H1 (cell line): ENCODE measurements at regions not wholly inside any gene's neighbourhood (a gene's known extent, or its start where the extent isn't known, plus 50 kb on each side); places are given as distances from the start of the nearest gene placed in this dataset.

ENCODE experiments used
- CTCF ChIA-PET: fragments of 300-600 bp; sonication (Branson Sonifier 250); formaldehyde crosslinking; loops from one replicate; lab custom pipeline; 2021; ENCODE audit not compliant: partially characterized antibody; lab: Charles Lee
- POLR2A ChIA-PET: fragments of 300-600 bp; sonication (Branson Sonifier 250); formaldehyde crosslinking; loops from one replicate; lab custom pipeline; 2021; ENCODE audit warnings: inconsistent platforms; ENCODE audit not compliant: partially characterized antibody; lab: Charles Lee
- DNase-seq, 2 experiments: peaks; one replicate each; pipeline versions ENCODE4 v3.0.0 to v3.0.0-alpha.2; 2010 to 2022; ENCODE audit warnings: low spot score in 2 of 2, low read depth in 1 of 2, mixed read lengths in 1 of 2
- FAIRE-seq: peaks from 2 replicates; lab custom pipeline; 2011; peaks lifted over from hg19 to GRCh38; lab: Jason Lieb, UNC
- H2AFZ ChIP-seq: 2 replicates; pipeline ENCODE4 v1.8.1; 2012; ENCODE audit warnings: low read length, inconsistent platforms
- H2AK5ac ChIP-seq: 2 replicates; pipeline ENCODE4 v1.6.1; 2013; ENCODE audit warnings: low read depth, low read length
- H2BK120ac ChIP-seq: replicated peaks from 2 replicates; pipeline ENCODE3; 2013; ENCODE audit warnings: low read depth, low read length, inconsistent platforms
- H2BK12ac ChIP-seq: 2 replicates; pipeline ENCODE4 v1.6.1; 2013; ENCODE audit warnings: low read depth, low read length
- H2BK15ac ChIP-seq: 2 replicates; pipeline ENCODE4 v1.6.1; 2013; ENCODE audit warnings: low read length
- H2BK20ac ChIP-seq: 2 replicates; pipeline ENCODE4 v1.6.1; 2013; ENCODE audit warnings: low read length
- H2BK5ac ChIP-seq: 2 replicates; pipeline ENCODE4 v1.6.1; 2013; ENCODE audit warnings: low read depth, low read length
- H3K14ac ChIP-seq: 2 replicates; pipeline ENCODE4 v1.6.1; 2013; ENCODE audit warnings: inconsistent platforms; ENCODE audit not compliant: insufficient read length
- H3K18ac ChIP-seq: 2 replicates; pipeline ENCODE4 v1.6.1; 2013; ENCODE audit warnings: low read length; ENCODE audit errors: extremely low read depth
- H3K23ac ChIP-seq: 2 replicates; pipeline ENCODE4 v1.6.1; 2013; ENCODE audit warnings: inconsistent platforms; ENCODE audit not compliant: insufficient read length
- H3K23me2 ChIP-seq: 2 replicates; pipeline ENCODE4 v1.6.1; 2013; ENCODE audit warnings: low read depth, low read length
- H3K27ac ChIP-seq: 2 replicates; pipeline ENCODE4 v1.6.1; 2011; ENCODE audit warnings: low read depth, low read length, inconsistent platforms
- H3K27me3 ChIP-seq, 4 experiments: replicated peaks in 1 of 4; 1 replicate in 1 of 4; 2 replicates in 3 of 4; pipeline versions ENCODE4 v1.6.1 to v1.8.1; 2011 to 2013; ENCODE audit warnings: low read length in 3 of 4, mild to moderate bottlenecking in 3 of 4, inconsistent platforms in 2 of 4, mixed read lengths in 2 of 4, moderate library complexity in 1 of 4; ENCODE audit not compliant: control insufficient read depth in 3 of 4, insufficient read depth in 3 of 4; ENCODE audit errors: extremely low read depth in 1 of 4
- H3K36me3 ChIP-seq, 4 experiments: 2 replicates each; pipeline versions ENCODE4 v1.6.1 to v1.8.1; 2011 to 2013; ENCODE audit warnings: mild to moderate bottlenecking in 4 of 4, low read length in 3 of 4, moderate library complexity in 2 of 4, control low read depth in 1 of 4, inconsistent platforms in 1 of 4; ENCODE audit not compliant: insufficient read depth in 4 of 4, control insufficient read depth in 2 of 4
- H3K4ac ChIP-seq: replicated peaks from 2 replicates; pipeline ENCODE3; 2013; ENCODE audit warnings: low read length, low read depth, mixed read lengths, inconsistent platforms; ENCODE audit not compliant: insufficient read length
- H3K4me1 ChIP-seq, 4 experiments: replicated peaks in 1 of 4; 1 replicate in 1 of 4; 2 replicates in 3 of 4; pipeline versions ENCODE4 v1.6.1 to v1.8.1; 2011 to 2013; ENCODE audit warnings: low read length in 3 of 4, inconsistent platforms in 2 of 4, mixed read lengths in 1 of 4; ENCODE audit not compliant: insufficient read depth in 4 of 4, control insufficient read depth in 3 of 4
- H3K4me2 ChIP-seq, 2 experiments: 2 replicates each; pipeline versions ENCODE4 v1.6.1 to v1.8.1; 2011 to 2013; ENCODE audit warnings: low read depth in 2 of 2, low read length in 2 of 2, control low read depth in 1 of 2, inconsistent platforms in 1 of 2, mild to moderate bottlenecking in 1 of 2; ENCODE audit not compliant: insufficient read depth in 1 of 2
- H3K4me3 ChIP-seq, 4 experiments: fragments of 200-600, 300-600 bp in 1 of 4; sonication (generic), shearing (Covaris generic), sonication (Bioruptor Twin) in 1 of 4; 2 replicates each; pipeline versions ENCODE4 v1.5.1 to v1.8.1; 2011 to 2016; ENCODE audit warnings: low read length in 4 of 4, low read depth in 3 of 4, control low read depth in 2 of 4, inconsistent platforms in 2 of 4, mild to moderate bottlenecking in 2 of 4, mixed read lengths in 1 of 4, moderate library complexity in 1 of 4; ENCODE audit not compliant: insufficient read depth in 2 of 4; ENCODE audit errors: extremely low read depth in 1 of 4
- H3K56ac ChIP-seq: replicated peaks from 2 replicates; pipeline ENCODE3; 2013; ENCODE audit warnings: low read depth, mild to moderate bottlenecking, mixed read lengths, low read length, inconsistent platforms; ENCODE audit not compliant: insufficient read length
- H3K79me1 ChIP-seq: 2 replicates; pipeline ENCODE4 v1.6.1; 2013; ENCODE audit warnings: low read depth, low read length, control low read depth
- H3K79me2 ChIP-seq, 2 experiments: 2 replicates each; pipeline versions ENCODE4 v1.6.1 to v1.8.1; 2012 to 2013; ENCODE audit warnings: low read length in 2 of 2, mild to moderate bottlenecking in 2 of 2, inconsistent platforms in 1 of 2; ENCODE audit not compliant: insufficient read depth in 2 of 2, control insufficient read depth in 1 of 2
- H3K9ac ChIP-seq, 4 experiments: replicated peaks in 1 of 4; 1 replicate in 1 of 4; 2 replicates in 3 of 4; pipeline versions ENCODE4 v1.6.1 to v1.8.1; 2011 to 2013; ENCODE audit warnings: low read depth in 3 of 4, low read length in 3 of 4, control low read depth in 2 of 4, mild to moderate bottlenecking in 2 of 4, moderate library complexity in 2 of 4, inconsistent platforms in 1 of 4; ENCODE audit errors: extremely low read depth in 1 of 4
- H3K9me3 ChIP-seq, 2 experiments: 2 replicates each; pipeline versions ENCODE4 v1.6.1 to v1.8.1; 2012 to 2013; ENCODE audit warnings: mild to moderate bottlenecking in 2 of 2, moderate library complexity in 2 of 2, control low read depth in 1 of 2, inconsistent platforms in 1 of 2, low read depth in 1 of 2, low read length in 1 of 2, mixed read lengths in 1 of 2; ENCODE audit not compliant: insufficient read depth in 2 of 2
- H4K20me1 ChIP-seq, 2 experiments: replicated peaks in 1 of 2; 2 replicates each; pipeline versions ENCODE3 to v1.8.1; 2011 to 2013; ENCODE audit warnings: inconsistent platforms in 2 of 2, low read length in 2 of 2, mild to moderate bottlenecking in 1 of 2; ENCODE audit not compliant: insufficient read depth in 2 of 2, control insufficient read depth in 1 of 2
- H4K5ac ChIP-seq: 2 replicates; pipeline ENCODE4 v1.6.1; 2013; ENCODE audit warnings: low read length, low read depth, mixed read lengths, inconsistent platforms; ENCODE audit not compliant: insufficient read length
- H4K8ac ChIP-seq: 2 replicates; pipeline ENCODE4 v1.8.0; 2013; ENCODE audit warnings: mild to moderate bottlenecking, moderate library complexity, low read length, inconsistent platforms; ENCODE audit not compliant: insufficient read depth; ENCODE audit errors: extremely low read depth
- H4K91ac ChIP-seq: replicated peaks from 2 replicates; pipeline ENCODE3; 2013; ENCODE audit warnings: low read length, mixed read lengths, inconsistent platforms; ENCODE audit not compliant: insufficient read length
- CHD1 ChIP-seq: IDR thresholded peaks from 2 replicates; pipeline ENCODE4 v1.6.1; 2012; ENCODE audit warnings: low read depth, low read length, improper control_type of control experiment
- POLR2AphosphoS5 ChIP-seq: IDR thresholded peaks from 2 replicates; pipeline ENCODE4 v1.6.1; 2011; ENCODE audit warnings: low read depth, low read length
- RFX5 ChIP-seq: IDR thresholded peaks from 2 replicates; pipeline ENCODE4 v1.6.1; 2011; ENCODE audit warnings: low read depth, low read length, improper control_type of control experiment, borderline replicate concordance
- SUZ12 ChIP-seq: fragments of 200-600 bp; sonication (generic); IDR thresholded peaks from 2 replicates; pipeline ENCODE4 v1.6.1; 2012; ENCODE audit warnings: mild to moderate bottlenecking, inconsistent platforms, low read length, moderate library complexity, mixed read lengths
- WGBS, 2 experiments: shearing (Covaris generic) in 1 of 2; methylation state at CpG; one replicate each; pipeline versions ENCODE4 v1.1.6 to v1.1.7; 2013 to 2015; ENCODE audit warnings: low lambda C conversion rate in 2 of 2, mixed read lengths in 2 of 2, inconsistent platforms in 1 of 2, low coverage in 1 of 2, missing lambda C conversion rate in 1 of 2; ENCODE audit not compliant: insufficient replicate concordance in 2 of 2, insufficient coverage in 1 of 2, insufficient read length in 1 of 2; ENCODE audit errors: extremely low coverage in 1 of 2, missing lambda C conversion rate in 1 of 2; 5-methylcytosine and 5-hydroxymethylcytosine counted together

GRCh38 chr9:118395415-118395814 is 691.2 kb downstream of the TLR4 start:
- H3K4me1 ChIP-seq: no peaks in the 10 kb centered on the region
- H2BK5ac ChIP-seq: no peak overlapping the region
- 89% methylated on average over 2 of the region's 2 CpGs; no CpG with 5 or more reads in 1 of the 2 experiments for WGBS, 2 experiments
- H4K91ac ChIP-seq: no peak overlapping the region
- H3K23me2 ChIP-seq: no peaks in the 10 kb centered on the region
- ChIA-PET POLR2A (no interaction called here), CTCF (no interaction called here)
- no peaks in the 10 kb centered on the region for H3K79me1 ChIP-seq
- H2BK12ac ChIP-seq: peak overlapping the region; percentile 80; the same call in 1 of the 2 replicates
- H3K56ac ChIP-seq: no peak overlapping the region
- H3K18ac ChIP-seq: no peak overlapping the region
- no peaks in the 10 kb centered on the region for H3K27me3 ChIP-seq
- H4K5ac ChIP-seq: no peak overlapping the region
- H3K27ac ChIP-seq: 0 out of 2 replicates have a peak overlapping the region, but pooled peaks have one; percentile 34
- H3K4me3 ChIP-seq: no peak overlapping the region
- no peak overlapping the region for H3K4me2 ChIP-seq
- H2AFZ ChIP-seq: no peak overlapping the region
- no peak overlapping the region for H3K4ac ChIP-seq
- H4K20me1 ChIP-seq: no peaks in the 10 kb centered on the region
- no peak overlapping the region for H2BK120ac ChIP-seq
- no peak overlapping the region for H3K14ac ChIP-seq
- no peak overlapping the region for H2AK5ac ChIP-seq
- H3K79me2 ChIP-seq: no peaks in the 10 kb centered on the region
- DNase-seq (no peak), FAIRE-seq (no peak)
- H2BK15ac ChIP-seq: no peak overlapping the region
- H4K8ac ChIP-seq: no peak overlapping the region
- no peaks in the 10 kb centered on the region for H3K9me3 ChIP-seq
- no peak overlapping the region for H2BK20ac ChIP-seq
- no peak overlapping the region for H3K9ac ChIP-seq
- TF ChIP-seq CHD1: no peak
- no peak for TF ChIP-seq POLR2AphosphoS5
- TF ChIP-seq RFX5: no peak
- no peak for TF ChIP-seq SUZ12
- TF ChIP-seq, all 59 proteins: peak for 0
- no peaks in the 10 kb centered on the region for H3K36me3 ChIP-seq
- no peak overlapping the region for H3K23ac ChIP-seq
